Endodermal cell (in vitro differentiated cells): ENCODE measurements at regions not wholly inside any gene's neighbourhood (a gene's known extent, or its start where the extent isn't known, plus 50 kb on each side); places are given as distances from the start of the nearest gene placed in this dataset.
A peak's percentile ranks its signal among the peaks of the same experiment; 100 is the strongest.

ENCODE experiments used
- DNase-seq: peaks from one replicate; pipeline ENCODE4 v3.0.0-alpha.2; 2017
- H3K27ac ChIP-seq: 2 replicates; pipeline ENCODE4 v1.5.1; 2013; ENCODE audit warnings: mild to moderate bottlenecking, low read depth, low read length, moderate library complexity
- H3K27me3 ChIP-seq: 2 replicates; pipeline ENCODE4 v1.6.1; 2013; ENCODE audit warnings: mild to moderate bottlenecking, low read length, moderate library complexity; ENCODE audit not compliant: insufficient read depth, control insufficient read depth, poor library complexity, severe bottlenecking
- H3K36me3 ChIP-seq: 2 replicates; pipeline ENCODE4 v1.7.0; 2013; ENCODE audit warnings: mild to moderate bottlenecking, low read length, moderate library complexity; ENCODE audit not compliant: control insufficient read depth, insufficient read depth
- H3K4me1 ChIP-seq: one replicate; pipeline ENCODE4 v1.7.0; 2013; ENCODE audit warnings: low read length; ENCODE audit not compliant: control insufficient read depth, insufficient read depth
- H3K4me3 ChIP-seq: 2 replicates; pipeline ENCODE4 v1.5.1; 2013; ENCODE audit warnings: mild to moderate bottlenecking, low read length, moderate library complexity
- H3K9ac ChIP-seq: 2 replicates; pipeline ENCODE4 v1.6.1; 2013; ENCODE audit warnings: mild to moderate bottlenecking, low read length, moderate library complexity; ENCODE audit not compliant: poor library complexity, severe bottlenecking; ENCODE audit errors: extremely low read depth
- H3K9me3 ChIP-seq: 2 replicates; pipeline ENCODE4 v1.6.1; 2013; ENCODE audit warnings: mild to moderate bottlenecking, low read length, moderate library complexity; ENCODE audit not compliant: control insufficient read depth
- H3K27ac Mint-ChIP-seq: 2 replicates; pipeline ENCODE4 v1.8.0; 2020; ENCODE audit warnings: mixed read lengths
- H3K27me3 Mint-ChIP-seq: 2 replicates; pipeline ENCODE4 v1.8.0; 2021; ENCODE audit warnings: mild to moderate bottlenecking, mixed read lengths; ENCODE audit not compliant: insufficient read depth
- H3K36me3 Mint-ChIP-seq: 2 replicates; pipeline ENCODE4 v1.8.0; 2020; ENCODE audit warnings: low read depth, mixed read lengths
- H3K4me1 Mint-ChIP-seq: 2 replicates; pipeline ENCODE4 v1.8.0; 2020; ENCODE audit warnings: mixed read lengths
- H3K4me3 Mint-ChIP-seq: 2 replicates; pipeline ENCODE4 v1.8.0; 2020; ENCODE audit warnings: mild to moderate bottlenecking, moderate library complexity, mixed read lengths
- H3K9me3 Mint-ChIP-seq: 2 replicates; pipeline ENCODE4 v1.8.0; 2020; ENCODE audit warnings: mild to moderate bottlenecking, mixed read lengths
- CTCF ChIP-seq: fragments of 200-600 bp; sonication (generic); conservative IDR thresholded peaks from 2 replicates; pipeline ENCODE4 v1.5.0; 2021; ENCODE audit warnings: antibody characterized with exemption, mild to moderate bottlenecking
- WGBS, 2 experiments: methylation state at CpG; one replicate each; pipeline versions ENCODE4 v1.1.5 to v1.1.7; 2013; ENCODE audit warnings: missing lambda C conversion rate in 2 of 2, mixed read lengths in 1 of 2; ENCODE audit not compliant: insufficient coverage in 1 of 2, insufficient read length in 1 of 2; 5-methylcytosine and 5-hydroxymethylcytosine counted together

GRCh38 chr17:68179926-68180285, 67.9 kb upstream of the AMZ2 start:
- Mint-ChIP-seq H3K4me3 (no peak overlapping the region), H3K27ac (no peak overlapping the region), H3K9me3 (peaks cover 3% of the 10 kb centered on the region), H3K27me3 (no peaks in the 10 kb centered on the region), H3K36me3 (no peaks in the 10 kb centered on the region), H3K4me1 (no peaks in the 10 kb centered on the region)
- H3K9ac ChIP-seq: no peak overlapping the region
- H3K36me3 ChIP-seq: no peaks in the 10 kb centered on the region
- TF ChIP-seq CTCF: no peak
- no peaks in the 10 kb centered on the region for H3K4me1 ChIP-seq
- 96 to 98% methylated on average over 14 to 31 of the region's 31 CpGs for WGBS, 2 experiments
- no peaks in the 10 kb centered on the region for H3K27me3 ChIP-seq
- DNase-seq: peak; percentile 35
- H3K4me3 ChIP-seq: no peak overlapping the region
- H3K9me3 ChIP-seq: no peaks in the 10 kb centered on the region
- H3K27ac ChIP-seq: no peak overlapping the region

- DNase-seq: no peak
- H3K4me1 ChIP-seq: no peaks in the 10 kb centered on the region
- no peaks in the 10 kb centered on the region for H3K27me3 ChIP-seq
- no peaks in the 10 kb centered on the region for H3K36me3 ChIP-seq
- no peak overlapping the region for H3K4me3 ChIP-seq
- no peak for TF ChIP-seq CTCF
- peaks cover 3% of the 10 kb centered on the region for H3K9me3 Mint-ChIP-seq
- no peak overlapping the region for H3K9ac ChIP-seq
- no peak overlapping the region for H3K4me3 Mint-ChIP-seq
- H3K27me3 Mint-ChIP-seq: peaks cover 2% of the 10 kb centered on the region
- no peaks in the 10 kb centered on the region for H3K36me3 Mint-ChIP-seq
- no peaks in the 10 kb centered on the region for H3K9me3 ChIP-seq
- no peaks in the 10 kb centered on the region for H3K4me1 Mint-ChIP-seq
- no peak overlapping the region for H3K27ac Mint-ChIP-seq
- H3K27ac ChIP-seq: no peak overlapping the region
- WGBS, 2 experiments: 60 to 90% methylated on average over 1 of the region's 1 CpG
These were observed 65.9 kb upstream of the AMZ2 start for GRCh38 chr17:68182011-68182306.

GRCh38 chr17:68182940-68183551, 64.8 kb upstream of the AMZ2 start:
- no peaks in the 10 kb centered on the region for H3K9me3 ChIP-seq
- no peaks in the 10 kb centered on the region for H3K36me3 Mint-ChIP-seq
- no peaks in the 10 kb centered on the region for H3K4me1 ChIP-seq
- no peaks in the 10 kb centered on the region for H3K27me3 ChIP-seq
- peak; percentile 88 for DNase-seq
- no peaks in the 10 kb centered on the region for H3K36me3 ChIP-seq
- H3K27ac ChIP-seq: no peak overlapping the region
- TF ChIP-seq CTCF: no peak
- H3K4me3 ChIP-seq: no peak overlapping the region
- H3K4me1 Mint-ChIP-seq: no peaks in the 10 kb centered on the region
- 91 to 93% methylated on average over 7 to 10 of the region's 12 CpGs for WGBS, 2 experiments
- H3K9me3 Mint-ChIP-seq: peaks cover 3% of the 10 kb centered on the region
- H3K27me3 Mint-ChIP-seq: peaks cover 2% of the 10 kb centered on the region
- H3K4me3 Mint-ChIP-seq: no peak overlapping the region
- H3K9ac ChIP-seq: no peak overlapping the region
- H3K27ac Mint-ChIP-seq: no peak overlapping the region
